ENCODE measurements at regions not wholly inside any gene's neighbourhood (a gene's known extent, or its start where the extent isn't known, plus 50 kb on each side); places are given as distances from the start of the nearest gene placed in this dataset.

DNA sequence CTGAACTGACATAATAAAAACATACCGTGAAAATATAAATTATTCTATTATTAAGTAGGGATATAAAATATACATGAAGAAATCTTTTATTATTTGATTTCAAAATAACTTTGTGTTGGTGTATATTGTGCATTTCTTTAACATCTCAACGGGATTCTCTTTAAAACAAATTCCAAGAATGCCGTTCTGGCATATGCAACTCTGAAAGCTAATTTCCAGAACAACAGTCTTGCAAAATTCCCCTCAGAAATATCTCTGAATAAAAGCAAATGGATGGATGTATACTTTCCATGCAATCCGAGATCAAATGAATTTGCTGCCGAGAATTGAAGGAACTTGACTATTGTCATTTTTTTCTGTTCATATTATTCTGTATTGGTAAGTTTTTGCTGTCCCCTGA lies 1579.8 kb downstream of the PCDH9 start:
- no peak for ATAC-seq (ENCODE audit: low read depth)
- peaks cover 3% of the 10 kb centered on the region for H3K9me3 Mint-ChIP-seq

DNA sequence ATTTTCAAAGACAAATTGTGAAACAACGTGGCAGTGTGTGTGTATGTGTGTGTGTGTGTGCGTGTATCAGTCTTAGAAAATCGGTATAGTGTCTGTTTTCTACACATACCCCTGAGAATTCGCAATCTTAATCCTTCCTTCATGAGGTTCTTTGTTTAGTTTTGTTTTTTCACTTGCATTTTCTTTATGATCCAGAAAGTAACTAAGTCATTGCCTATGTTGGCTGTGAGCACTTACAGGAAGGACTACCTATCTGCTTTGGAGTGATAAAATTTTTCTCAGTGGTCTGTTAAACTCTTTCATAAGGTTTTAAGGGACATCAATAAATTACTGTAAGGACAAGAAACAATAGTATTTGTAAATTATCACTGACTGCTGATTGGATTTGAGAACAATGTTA lies 1587.1 kb downstream of the PCDH9 start:
- Mint-ChIP-seq H3K9me3 (peaks cover 2% of the 10 kb centered on the region), H3K4me1 (no peaks in the 10 kb centered on the region), H3K27me3 (no peaks in the 10 kb centered on the region), H3K36me3 (no peaks in the 10 kb centered on the region), H3K4me3 (no peak overlapping the region), H3K27ac (no peak overlapping the region)
- DNase-seq (ENCODE audit: low spot score in 2 of 2) = no peak
- no peak for ATAC-seq (ENCODE audit: low read depth)

More for the DNA sequence above, 1579.8 kb downstream of the PCDH9 start:
- Mint-ChIP-seq H3K36me3 (no peaks in the 10 kb centered on the region), H3K4me3 (no peak overlapping the region), H3K27ac (no peak overlapping the region), H3K4me1 (no peaks in the 10 kb centered on the region), H3K27me3 (no peaks in the 10 kb centered on the region)
- no peak for DNase-seq (ENCODE audit: low spot score in 2 of 2)

- no peaks in the 10 kb centered on the region for H3K27me3 Mint-ChIP-seq
These were observed 1587.8 kb downstream of the PCDH9 start for GRCh38 chr13:65642301-65642700.

DNA sequence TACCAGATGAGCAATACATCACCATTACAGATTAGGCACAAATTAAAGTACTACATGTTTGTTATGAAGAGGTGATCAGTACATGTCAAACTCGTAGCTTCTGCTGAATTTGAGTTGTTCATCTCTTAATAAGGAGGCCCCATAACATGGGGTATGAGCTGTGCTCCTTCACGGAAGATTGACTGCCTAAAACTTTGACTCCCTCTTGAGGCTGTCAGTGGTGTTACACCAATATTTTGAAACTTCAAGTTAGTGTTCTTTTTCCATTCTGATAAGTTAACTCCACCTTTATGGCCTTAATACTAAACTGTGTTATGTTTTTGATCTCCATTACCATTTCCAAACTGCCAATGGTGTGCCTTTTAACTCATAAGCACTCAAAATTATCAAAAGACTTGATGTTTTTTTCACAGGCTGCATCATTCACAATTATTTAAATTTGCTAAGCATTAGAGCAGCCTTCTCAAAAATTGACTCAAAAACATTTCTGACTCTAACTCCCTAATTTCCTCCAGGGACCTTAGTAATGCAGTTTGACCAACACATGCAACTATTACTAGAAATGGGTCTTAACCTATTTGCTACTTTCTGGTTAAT lies 1591.5 kb downstream of the PCDH9 start:
- Mint-ChIP-seq H3K4me3 (no peak overlapping the region), H3K27me3 (no peaks in the 10 kb centered on the region), H3K36me3 (no peaks in the 10 kb centered on the region), H3K4me1 (no peaks in the 10 kb centered on the region), H3K9me3 (no peaks in the 10 kb centered on the region), H3K27ac (no peak overlapping the region)
- DNase-seq (ENCODE audit: low spot score in 2 of 2) = no peak
- no peak for ATAC-seq (ENCODE audit: low read depth)

More at GRCh38 chr13:65642301-65642700, 1587.8 kb downstream of the PCDH9 start:
- Mint-ChIP-seq H3K4me3 (no peak overlapping the region), H3K4me1 (no peaks in the 10 kb centered on the region), H3K27ac (no peak overlapping the region), H3K36me3 (no peaks in the 10 kb centered on the region), H3K9me3 (peaks cover 2% of the 10 kb centered on the region)
- ATAC-seq (ENCODE audit: low read depth) (no peak), DNase-seq (ENCODE audit: low spot score in 2 of 2) (no peak)

GRCh38 chr13:65633806-65634205 lies 1596.3 kb downstream of the PCDH9 start:
- ATAC-seq (ENCODE audit: low read depth) = no peak
- DNase-seq (ENCODE audit: low spot score in 2 of 2) = no peak
- no peak overlapping the region for H3K27ac Mint-ChIP-seq
- no peaks in the 10 kb centered on the region for H3K36me3 Mint-ChIP-seq
- H3K27me3 Mint-ChIP-seq = no peaks in the 10 kb centered on the region
- no peaks in the 10 kb centered on the region for H3K4me1 Mint-ChIP-seq
- no peak overlapping the region for H3K4me3 Mint-ChIP-seq
- H3K9me3 Mint-ChIP-seq = no peaks in the 10 kb centered on the region

DNA sequence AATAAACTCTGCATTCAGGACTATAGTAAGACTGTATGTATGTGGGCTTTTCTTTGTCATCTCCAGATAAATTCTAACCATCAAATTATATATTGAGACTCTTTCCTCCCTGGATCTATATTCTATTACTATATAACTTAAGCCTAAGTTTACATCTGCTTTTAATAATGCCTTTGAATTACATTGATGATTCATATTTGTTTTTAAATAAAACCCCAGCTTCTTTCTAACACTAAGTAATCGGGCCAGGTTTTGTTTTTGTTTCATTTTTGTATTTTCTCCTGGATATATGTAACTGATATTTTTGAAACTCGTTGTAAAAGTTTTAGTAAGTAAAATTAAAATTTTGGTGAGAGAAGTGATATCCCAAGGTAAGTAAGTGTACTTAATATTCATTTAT lies 1599.1 kb downstream of the PCDH9 start:
- Mint-ChIP-seq H3K4me1 (no peaks in the 10 kb centered on the region), H3K9me3 (peaks cover 4% of the 10 kb centered on the region), H3K36me3 (no peaks in the 10 kb centered on the region), H3K27ac (no peak overlapping the region), H3K4me3 (no peak overlapping the region), H3K27me3 (no peaks in the 10 kb centered on the region)
- ATAC-seq (ENCODE audit: low read depth) (no peak), DNase-seq (ENCODE audit: low spot score in 2 of 2) (no peak)

- DNase-seq (ENCODE audit: low spot score in 2 of 2) (no peak), ATAC-seq (ENCODE audit: low read depth) (no peak)
- no peak overlapping the region for H3K4me3 Mint-ChIP-seq
These were observed 1600.2 kb downstream of the PCDH9 start for GRCh38 chr13:65629926-65630325.

GRCh38 chr13:65623148-65623547 lies 1607.0 kb downstream of the PCDH9 start:
- H3K27ac Mint-ChIP-seq = no peak overlapping the region
- DNase-seq (ENCODE audit: low spot score in 2 of 2) (no peak), ATAC-seq (ENCODE audit: low read depth) (no peak)
- no peaks in the 10 kb centered on the region for H3K27me3 Mint-ChIP-seq
- H3K36me3 Mint-ChIP-seq = no peaks in the 10 kb centered on the region
- no peaks in the 10 kb centered on the region for H3K4me1 Mint-ChIP-seq
- peaks cover 7% of the 10 kb centered on the region for H3K9me3 Mint-ChIP-seq
- H3K4me3 Mint-ChIP-seq = no peak overlapping the region

More at GRCh38 chr13:65629926-65630325, 1600.2 kb downstream of the PCDH9 start:
- no peaks in the 10 kb centered on the region for H3K36me3 Mint-ChIP-seq
- H3K27ac Mint-ChIP-seq = no peak overlapping the region
- peaks cover 4% of the 10 kb centered on the region for H3K9me3 Mint-ChIP-seq
- H3K4me1 Mint-ChIP-seq = no peaks in the 10 kb centered on the region
- H3K27me3 Mint-ChIP-seq = no peaks in the 10 kb centered on the region

- no peak overlapping the region for H3K4me3 Mint-ChIP-seq
- no peaks in the 10 kb centered on the region for H3K4me1 Mint-ChIP-seq
- no peak for ATAC-seq (ENCODE audit: low read depth)
- no peak overlapping the region for H3K27ac Mint-ChIP-seq
- no peaks in the 10 kb centered on the region for H3K36me3 Mint-ChIP-seq
- H3K27me3 Mint-ChIP-seq = no peaks in the 10 kb centered on the region
- peaks cover 6% of the 10 kb centered on the region for H3K9me3 Mint-ChIP-seq
- no peak for DNase-seq (ENCODE audit: low spot score in 2 of 2)
These were observed 1614.6 kb downstream of the PCDH9 start for GRCh38 chr13:65615506-65615905.

DNA sequence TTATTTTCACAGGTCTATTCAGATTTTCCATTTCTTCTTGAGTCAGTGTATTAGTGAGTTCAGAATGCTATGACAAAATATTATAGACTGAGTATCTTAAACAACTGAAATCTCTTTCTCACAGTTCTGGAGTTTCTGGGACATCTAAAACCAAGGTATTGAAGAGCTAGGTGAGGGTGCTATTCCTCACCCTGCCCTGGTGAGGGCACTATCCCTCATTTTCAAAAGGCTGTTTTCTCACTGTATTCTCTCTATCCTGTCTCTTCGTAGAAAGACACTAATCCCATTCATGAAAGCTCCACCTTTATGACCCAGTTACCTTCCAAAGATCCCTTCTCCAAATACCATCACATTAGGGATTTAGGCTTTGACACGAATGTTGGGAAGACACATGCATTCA lies 1617.1 kb downstream of the PCDH9 start:
- Mint-ChIP-seq H3K9me3 (peaks cover 9% of the 10 kb centered on the region), H3K36me3 (no peaks in the 10 kb centered on the region), H3K4me3 (no peak overlapping the region), H3K27ac (no peak overlapping the region), H3K27me3 (no peaks in the 10 kb centered on the region), H3K4me1 (no peaks in the 10 kb centered on the region)
- DNase-seq (ENCODE audit: low spot score in 2 of 2) (no peak), ATAC-seq (ENCODE audit: low read depth) (no peak)

- ATAC-seq (ENCODE audit: low read depth) (no peak), DNase-seq (ENCODE audit: low spot score in 2 of 2) (no peak)
- no peak overlapping the region for H3K27ac Mint-ChIP-seq
- H3K36me3 Mint-ChIP-seq = no peaks in the 10 kb centered on the region
- H3K4me1 Mint-ChIP-seq = no peaks in the 10 kb centered on the region
- H3K9me3 Mint-ChIP-seq = peaks cover 11% of the 10 kb centered on the region
- H3K4me3 Mint-ChIP-seq = no peak overlapping the region
- no peaks in the 10 kb centered on the region for H3K27me3 Mint-ChIP-seq
These were observed 1620.8 kb downstream of the PCDH9 start for GRCh38 chr13:65609350-65609749.

- DNase-seq (ENCODE audit: low spot score in 2 of 2) (no peak), ATAC-seq (ENCODE audit: low read depth) (no peak)
- no peak overlapping the region for H3K27ac Mint-ChIP-seq
- H3K4me1 Mint-ChIP-seq = no peaks in the 10 kb centered on the region
- H3K9me3 Mint-ChIP-seq = peaks cover 9% of the 10 kb centered on the region
- no peaks in the 10 kb centered on the region for H3K27me3 Mint-ChIP-seq
- no peaks in the 10 kb centered on the region for H3K36me3 Mint-ChIP-seq
- H3K4me3 Mint-ChIP-seq = no peak overlapping the region
These were observed 1623.5 kb downstream of the PCDH9 start for GRCh38 chr13:65606622-65607021.

- Mint-ChIP-seq H3K36me3 (no peaks in the 10 kb centered on the region), H3K4me1 (no peaks in the 10 kb centered on the region), H3K9me3 (peaks cover 9% of the 10 kb centered on the region), H3K27ac (no peak overlapping the region), H3K4me3 (no peak overlapping the region), H3K27me3 (no peaks in the 10 kb centered on the region)
- ATAC-seq (ENCODE audit: low read depth) (no peak), DNase-seq (ENCODE audit: low spot score in 2 of 2) (no peak)
These were observed 1624.7 kb downstream of the PCDH9 start for GRCh38 chr13:65605396-65605795.

GRCh38 chr13:65603160-65603559 lies 1627.0 kb downstream of the PCDH9 start:
- H3K36me3 Mint-ChIP-seq = no peaks in the 10 kb centered on the region
- H3K9me3 Mint-ChIP-seq = peaks cover 11% of the 10 kb centered on the region
- H3K4me1 Mint-ChIP-seq = no peaks in the 10 kb centered on the region
- H3K27ac Mint-ChIP-seq = no peak overlapping the region
- no peaks in the 10 kb centered on the region for H3K27me3 Mint-ChIP-seq
- no peak for ATAC-seq (ENCODE audit: low read depth)
- DNase-seq (ENCODE audit: low spot score in 2 of 2) = no peak
- H3K4me3 Mint-ChIP-seq = no peak overlapping the region

- H3K9me3 Mint-ChIP-seq = peaks cover 9% of the 10 kb centered on the region
- no peak for ATAC-seq (ENCODE audit: low read depth)
- no peak for DNase-seq (ENCODE audit: low spot score in 2 of 2)
- H3K27me3 Mint-ChIP-seq = no peaks in the 10 kb centered on the region
- H3K4me3 Mint-ChIP-seq = no peak overlapping the region
- no peaks in the 10 kb centered on the region for H3K4me1 Mint-ChIP-seq
- no peaks in the 10 kb centered on the region for H3K36me3 Mint-ChIP-seq
- H3K27ac Mint-ChIP-seq = no peak overlapping the region
These were observed 1628.3 kb downstream of the PCDH9 start for GRCh38 chr13:65601855-65602254.

All from memory B cell (primary cell).